PC-9 (cell line): ENCODE measurements at regions not wholly inside any gene's neighbourhood (a gene's known extent, or its start where the extent isn't known, plus 50 kb on each side); places are given as distances from the start of the nearest gene placed in this dataset.

ENCODE experiments used
- CTCF ChIP-seq: fragments of 200-600 bp; sonication (generic); conservative IDR thresholded peaks from 2 replicates; pipeline ENCODE4 v1.6.1; 2017; ENCODE audit warnings: mixed run types, antibody characterized with exemption, mild to moderate bottlenecking, moderate library complexity
- EZH2 ChIP-seq: fragments of 200-600 bp; sonication (generic); IDR thresholded peaks from 2 replicates; pipeline ENCODE4 v1.8.0; 2017; ENCODE audit warnings: antibody characterized with exemption, low read depth

GRCh38 chr9:2297771-2298170 lies 282.6 kb downstream of the SMARCA2 start:
- TF ChIP-seq CTCF (no peak), EZH2 (no peak)
